ENCODE measurements at regions not wholly inside any gene's neighbourhood (a gene's known extent, or its start where the extent isn't known, plus 50 kb on each side); places are given as distances from the start of the nearest gene placed in this dataset.

DNA sequence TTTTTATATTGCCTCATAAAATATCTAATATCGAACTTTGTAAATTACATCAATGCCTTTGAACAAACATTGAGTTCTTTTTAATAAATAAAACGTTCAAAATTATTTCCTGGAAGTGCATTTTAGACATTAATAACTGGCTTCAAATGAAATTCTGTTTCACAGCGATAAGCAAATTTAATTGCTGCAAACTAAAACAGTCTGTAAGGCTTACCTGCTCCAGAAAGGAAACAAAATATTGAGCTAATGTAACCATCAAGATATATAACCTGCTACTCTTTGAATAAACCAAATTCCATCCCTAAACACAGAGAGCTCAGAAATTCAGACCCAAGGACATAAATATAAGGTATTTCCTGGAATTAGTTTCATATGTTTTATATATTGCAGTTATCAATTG lies 651.3 kb downstream of the MED13L start:
- TF ChIP-seq, protein P1, sequence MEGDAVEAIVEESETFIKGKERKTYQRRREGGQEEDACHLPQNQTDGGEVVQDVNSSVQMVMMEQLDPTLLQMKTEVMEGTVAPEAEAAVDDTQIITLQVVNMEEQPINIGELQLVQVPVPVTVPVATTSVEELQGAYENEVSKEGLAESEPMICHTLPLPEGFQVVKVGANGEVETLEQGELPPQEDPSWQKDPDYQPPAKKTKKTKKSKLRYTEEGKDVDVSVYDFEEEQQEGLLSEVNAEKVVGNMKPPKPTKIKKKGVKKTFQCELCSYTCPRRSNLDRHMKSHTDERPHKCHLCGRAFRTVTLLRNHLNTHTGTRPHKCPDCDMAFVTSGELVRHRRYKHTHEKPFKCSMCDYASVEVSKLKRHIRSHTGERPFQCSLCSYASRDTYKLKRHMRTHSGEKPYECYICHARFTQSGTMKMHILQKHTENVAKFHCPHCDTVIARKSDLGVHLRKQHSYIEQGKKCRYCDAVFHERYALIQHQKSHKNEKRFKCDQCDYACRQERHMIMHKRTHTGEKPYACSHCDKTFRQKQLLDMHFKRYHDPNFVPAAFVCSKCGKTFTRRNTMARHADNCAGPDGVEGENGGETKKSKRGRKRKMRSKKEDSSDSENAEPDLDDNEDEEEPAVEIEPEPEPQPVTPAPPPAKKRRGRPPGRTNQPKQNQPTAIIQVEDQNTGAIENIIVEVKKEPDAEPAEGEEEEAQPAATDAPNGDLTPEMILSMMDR (IDR thresholded peaks at IDR 0.05; ENCODE audit: unreplicated experiment): no peak
- Mint-ChIP-seq H3K4me1 (peaks cover 28% of the 10 kb centered on the region), H3K36me3 (peaks cover 11% of the 10 kb centered on the region), H3K27ac (peak overlapping the region; percentile 56), H3K4me3 (no peak overlapping the region), H3K9me3 (peaks cover 16% of the 10 kb centered on the region), H3K27me3 (ENCODE audit: low read depth) (no peaks in the 10 kb centered on the region)
- DNase-seq (ENCODE audit: low spot score in 2 of 2, unreplicated experiment in 2 of 2): no peak

GRCh38 chr12:115623764-115624334 lies 653.6 kb downstream of the MED13L start:
- H3K4me3 Mint-ChIP-seq: no peak overlapping the region
- no peaks in the 10 kb centered on the region for H3K27me3 Mint-ChIP-seq (ENCODE audit: low read depth)
- H3K27ac Mint-ChIP-seq: peak overlapping the region; percentile 16
- peaks cover 10% of the 10 kb centered on the region for H3K4me1 Mint-ChIP-seq
- no peak for DNase-seq (ENCODE audit: low spot score in 2 of 2, unreplicated experiment in 2 of 2)
- H3K36me3 Mint-ChIP-seq: peaks cover 11% of the 10 kb centered on the region
- TF ChIP-seq, protein P1 (IDR thresholded peaks at IDR 0.05; ENCODE audit: unreplicated experiment): no peak
- peaks cover 9% of the 10 kb centered on the region for H3K9me3 Mint-ChIP-seq

DNA sequence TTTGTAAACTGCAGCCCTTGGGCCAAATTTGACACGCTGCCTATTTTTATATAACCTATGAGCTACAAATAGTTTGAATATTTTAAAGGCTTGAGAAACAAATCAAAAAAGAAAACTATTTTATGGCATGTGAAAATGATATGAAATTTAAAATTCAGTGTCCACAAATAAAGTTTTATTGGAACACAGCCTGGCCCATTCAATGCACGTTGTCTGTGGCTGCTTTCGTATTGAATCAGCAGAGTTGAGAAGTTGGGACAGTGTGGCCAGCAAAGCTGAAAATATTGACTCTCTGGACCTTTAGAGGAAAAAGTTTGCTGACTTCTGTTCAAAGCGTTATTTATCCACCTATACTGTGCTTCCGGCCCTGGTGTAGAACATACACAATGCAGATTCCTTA lies 654.2 kb downstream of the MED13L start:
- H3K9me3 Mint-ChIP-seq: peaks cover 11% of the 10 kb centered on the region
- H3K4me1 Mint-ChIP-seq: peaks cover 8% of the 10 kb centered on the region
- no peak overlapping the region for H3K27ac Mint-ChIP-seq
- TF ChIP-seq, protein P1 (IDR thresholded peaks at IDR 0.05; ENCODE audit: unreplicated experiment): no peak
- H3K4me3 Mint-ChIP-seq: no peak overlapping the region
- H3K36me3 Mint-ChIP-seq: peaks cover 11% of the 10 kb centered on the region
- no peaks in the 10 kb centered on the region for H3K27me3 Mint-ChIP-seq (ENCODE audit: low read depth)
- no peak for DNase-seq (ENCODE audit: low spot score in 2 of 2, unreplicated experiment in 2 of 2)

DNA sequence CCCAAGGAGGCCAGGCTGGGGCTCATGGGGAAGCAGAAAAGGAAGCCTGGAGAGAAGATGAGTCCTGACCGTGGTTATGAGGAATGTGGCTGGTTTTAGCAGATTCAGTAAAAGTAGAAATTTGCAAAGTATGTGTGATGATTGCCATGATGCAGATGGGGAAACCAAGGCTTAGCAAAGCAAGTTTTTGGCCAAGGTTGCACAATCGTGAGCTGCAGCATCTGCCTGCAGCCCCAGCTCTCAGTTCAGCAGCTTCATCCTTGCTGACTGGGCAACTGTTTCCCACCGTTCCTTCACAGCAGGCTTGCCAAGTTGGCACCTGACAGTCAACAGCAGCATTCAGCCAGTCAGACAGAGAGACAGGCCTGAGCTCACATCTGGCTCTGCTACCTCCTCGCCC lies 656.7 kb downstream of the MED13L start:
- peaks cover 6% of the 10 kb centered on the region for H3K36me3 Mint-ChIP-seq
- no peaks in the 10 kb centered on the region for H3K27me3 Mint-ChIP-seq (ENCODE audit: low read depth)
- no peak overlapping the region for H3K4me3 Mint-ChIP-seq
- no peak overlapping the region for H3K27ac Mint-ChIP-seq
- TF ChIP-seq, protein P1 (IDR thresholded peaks at IDR 0.05; ENCODE audit: unreplicated experiment): no peak
- no peak for DNase-seq (ENCODE audit: low spot score in 2 of 2, unreplicated experiment in 2 of 2)
- peaks cover 13% of the 10 kb centered on the region for H3K9me3 Mint-ChIP-seq
- H3K4me1 Mint-ChIP-seq: peaks cover 2% of the 10 kb centered on the region

- peaks cover 9% of the 10 kb centered on the region for H3K9me3 Mint-ChIP-seq
- H3K27ac Mint-ChIP-seq: no peak overlapping the region
- peaks cover under 1% of the 10 kb centered on the region for H3K36me3 Mint-ChIP-seq
- DNase-seq (ENCODE audit: low spot score in 2 of 2, unreplicated experiment in 2 of 2): no peak
- TF ChIP-seq, protein P1 (IDR thresholded peaks at IDR 0.05; ENCODE audit: unreplicated experiment): no peak
- no peaks in the 10 kb centered on the region for H3K27me3 Mint-ChIP-seq (ENCODE audit: low read depth)
- no peak overlapping the region for H3K4me3 Mint-ChIP-seq
- H3K4me1 Mint-ChIP-seq: no peaks in the 10 kb centered on the region
These were observed 657.6 kb downstream of the MED13L start for GRCh38 chr12:115619889-115620288.

GRCh38 chr12:115619061-115619460 lies 658.4 kb downstream of the MED13L start:
- Mint-ChIP-seq H3K4me3 (no peak overlapping the region), H3K27ac (no peak overlapping the region), H3K36me3 (no peaks in the 10 kb centered on the region), H3K27me3 (ENCODE audit: low read depth) (no peaks in the 10 kb centered on the region), H3K4me1 (no peaks in the 10 kb centered on the region), H3K9me3 (peaks cover 8% of the 10 kb centered on the region)
- DNase-seq (ENCODE audit: low spot score in 2 of 2, unreplicated experiment in 2 of 2): no peak
- TF ChIP-seq, protein P1 (IDR thresholded peaks at IDR 0.05; ENCODE audit: unreplicated experiment): no peak
